NCI-H774 (cell line): ENCODE measurements at regions not wholly inside any gene's neighbourhood (a gene's known extent, or its start where the extent isn't known, plus 50 kb on each side); places are given as distances from the start of the nearest gene placed in this dataset.

ENCODE experiments used
- DNase-seq: peaks from one replicate; lab custom pipeline; 2025; lab: John Stamatoyannopoulos, UW

- DNase-seq = no peak
Measured at GRCh38 chr15:70324001-70324974, 226.6 kb upstream of the TLE3 start.

GRCh38 chr15:70323111-70323851 lies 225.6 kb upstream of the TLE3 start:
- DNase-seq = no peak

GRCh38 chr15:70322051-70322668 lies 224.4 kb upstream of the TLE3 start:
- DNase-seq = no peak

- DNase-seq = no peak
Measured at GRCh38 chr15:70321172-70321819, 223.6 kb upstream of the TLE3 start.

GRCh38 chr15:70320482-70320881 lies 222.8 kb upstream of the TLE3 start:
- no peak for DNase-seq

GRCh38 chr15:70320077-70320476 lies 222.4 kb upstream of the TLE3 start:
- no peak for DNase-seq

- DNase-seq = no peak
Measured at GRCh38 chr15:70319466-70319865, 221.7 kb upstream of the TLE3 start.

GRCh38 chr15:70318594-70319465 lies 221.1 kb upstream of the TLE3 start:
- no peak for DNase-seq

- no peak for DNase-seq
Measured at GRCh38 chr15:70316059-70316600, 218.4 kb upstream of the TLE3 start.

- no peak for DNase-seq
Measured at GRCh38 chr15:70315431-70315830, 217.7 kb upstream of the TLE3 start.

GRCh38 chr15:70314688-70315087 lies 217.0 kb upstream of the TLE3 start:
- no peak for DNase-seq

- DNase-seq = no peak
Measured at GRCh38 chr15:70314018-70314354, 216.3 kb upstream of the TLE3 start.

- no peak for DNase-seq
Measured at GRCh38 chr15:70313099-70314017, 215.6 kb upstream of the TLE3 start.

GRCh38 chr15:70311821-70312220 lies 214.1 kb upstream of the TLE3 start:
- no peak for DNase-seq

GRCh38 chr15:70309716-70310115 lies 212.0 kb upstream of the TLE3 start:
- no peak for DNase-seq

- DNase-seq = no peak
Measured at GRCh38 chr15:70308735-70309434, 211.2 kb upstream of the TLE3 start.

GRCh38 chr15:70308011-70308734 lies 210.5 kb upstream of the TLE3 start:
- no peak for DNase-seq

GRCh38 chr15:70306582-70306981 lies 208.9 kb upstream of the TLE3 start:
- no peak for DNase-seq

GRCh38 chr15:70306081-70306480 lies 208.4 kb upstream of the TLE3 start:
- DNase-seq = no peak
